ENCODE measurements at regions not wholly inside any gene's neighbourhood (a gene's known extent, or its start where the extent isn't known, plus 50 kb on each side); places are given as distances from the start of the nearest gene placed in this dataset.

DNA sequence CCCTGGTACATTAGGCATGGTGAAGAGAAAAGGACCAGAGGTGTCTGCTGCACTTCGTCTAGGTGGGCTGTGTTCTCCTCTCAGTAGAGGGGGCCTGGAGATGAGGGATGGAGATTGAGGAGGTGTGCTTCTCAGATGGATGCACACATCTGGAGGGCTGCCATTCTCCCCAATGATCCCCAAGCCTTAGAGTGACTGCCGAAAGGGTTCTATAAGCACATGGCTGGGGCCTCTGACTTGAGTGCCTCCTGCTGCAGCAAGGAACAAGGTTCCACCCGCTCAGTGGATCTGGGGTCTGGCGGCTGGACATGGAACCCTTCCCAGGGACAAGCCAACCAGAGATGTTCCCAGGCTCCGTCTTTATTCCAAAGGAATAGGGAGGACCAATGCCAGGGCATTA, 66.8 kb downstream of the CPN2 start:
- DNase-seq, result no peak
- intact Hi-C loops (cut with micrococcal nuclease; ENCODE audit: unreplicated experiment), result no loop called here
- ChIA-PET CTCF (no interaction called here), POLR2A (no interaction called here)
- Histone ChIP-seq H3K4me3 (ENCODE audit: low read depth, low read length) (no peak overlapping the region), H3K4me1 (no peaks in the 10 kb centered on the region), H3K27me3 (replicated peaks; ENCODE audit: control insufficient read depth, insufficient read depth, low read length) (no peaks in the 10 kb centered on the region), H3K9me3 (no peaks in the 10 kb centered on the region), H3K36me3 (ENCODE audit: control insufficient read depth, insufficient read depth, low read length) (no peaks in the 10 kb centered on the region)
- Mint-ChIP-seq H3K27ac (ENCODE audit: unreplicated experiment) (no peak overlapping the region), H3K36me3 (ENCODE audit: insufficient read depth, unreplicated experiment) (no peaks in the 10 kb centered on the region), H3K4me3 (ENCODE audit: unreplicated experiment) (no peak overlapping the region), H3K27me3 (ENCODE audit: insufficient read depth, unreplicated experiment) (no peaks in the 10 kb centered on the region), H3K9me3 (ENCODE audit: unreplicated experiment) (peaks cover 8% of the 10 kb centered on the region), H3K4me1 (ENCODE audit: low read depth, unreplicated experiment) (no peaks in the 10 kb centered on the region)
- BruUV-seq (replicated peaks), result no TSS peak
- TF ChIP-seq, protein P1, sequence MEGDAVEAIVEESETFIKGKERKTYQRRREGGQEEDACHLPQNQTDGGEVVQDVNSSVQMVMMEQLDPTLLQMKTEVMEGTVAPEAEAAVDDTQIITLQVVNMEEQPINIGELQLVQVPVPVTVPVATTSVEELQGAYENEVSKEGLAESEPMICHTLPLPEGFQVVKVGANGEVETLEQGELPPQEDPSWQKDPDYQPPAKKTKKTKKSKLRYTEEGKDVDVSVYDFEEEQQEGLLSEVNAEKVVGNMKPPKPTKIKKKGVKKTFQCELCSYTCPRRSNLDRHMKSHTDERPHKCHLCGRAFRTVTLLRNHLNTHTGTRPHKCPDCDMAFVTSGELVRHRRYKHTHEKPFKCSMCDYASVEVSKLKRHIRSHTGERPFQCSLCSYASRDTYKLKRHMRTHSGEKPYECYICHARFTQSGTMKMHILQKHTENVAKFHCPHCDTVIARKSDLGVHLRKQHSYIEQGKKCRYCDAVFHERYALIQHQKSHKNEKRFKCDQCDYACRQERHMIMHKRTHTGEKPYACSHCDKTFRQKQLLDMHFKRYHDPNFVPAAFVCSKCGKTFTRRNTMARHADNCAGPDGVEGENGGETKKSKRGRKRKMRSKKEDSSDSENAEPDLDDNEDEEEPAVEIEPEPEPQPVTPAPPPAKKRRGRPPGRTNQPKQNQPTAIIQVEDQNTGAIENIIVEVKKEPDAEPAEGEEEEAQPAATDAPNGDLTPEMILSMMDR (IDR thresholded peaks at IDR 0.05; ENCODE audit: insufficient read depth in 1 of 2, low read depth in 1 of 2, low read length in 1 of 2, severe bottlenecking in 1 of 2, unreplicated experiment in 1 of 2), result no peak

DNA sequence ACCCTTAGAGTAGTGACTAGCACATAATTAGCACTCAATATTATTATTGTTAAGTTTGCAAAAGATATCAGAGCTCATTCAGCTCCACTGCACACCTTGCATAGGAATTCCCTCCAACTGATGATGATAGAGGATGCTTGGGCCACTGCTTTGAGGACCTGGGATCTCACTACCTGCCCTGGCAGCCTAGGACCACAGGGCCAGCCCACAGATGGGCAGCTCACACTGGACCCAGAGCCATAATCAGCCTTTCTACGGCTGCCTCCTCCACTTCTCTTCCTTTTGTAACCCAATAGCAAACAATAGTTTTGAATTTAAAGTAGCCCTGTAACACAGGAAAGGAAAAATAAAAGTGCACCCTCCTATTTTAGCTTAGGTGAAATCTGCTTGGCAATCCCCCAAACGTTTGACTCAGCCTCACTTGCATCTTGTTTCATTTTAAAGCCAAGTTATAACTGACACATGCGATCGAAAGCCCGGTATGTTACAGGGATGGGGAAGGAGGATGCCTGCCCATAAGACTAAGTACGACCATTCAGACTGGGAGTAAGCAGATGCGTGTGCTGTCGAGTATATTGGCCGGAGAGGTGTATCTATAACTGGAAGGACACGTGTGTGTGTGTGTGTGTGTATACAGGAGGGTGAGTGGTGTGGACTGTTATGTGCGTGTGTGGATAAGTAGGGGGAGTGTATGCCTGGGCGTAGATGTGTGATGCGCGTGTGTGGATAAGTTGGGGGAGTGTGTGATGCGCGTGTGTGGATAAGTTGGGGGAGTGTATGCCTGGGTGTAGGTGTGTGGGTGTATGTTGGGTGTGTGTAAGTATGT, 65.9 kb downstream of the CPN2 start:
- TF ChIP-seq, protein P1 (IDR thresholded peaks at IDR 0.05; ENCODE audit: insufficient read depth in 1 of 2, low read depth in 1 of 2, low read length in 1 of 2, severe bottlenecking in 1 of 2, unreplicated experiment in 1 of 2), result no peak
- H3K4me1 ChIP-seq, result no peaks in the 10 kb centered on the region
- BruUV-seq (replicated peaks), result no TSS peak
- no peak overlapping the region for H3K4me3 ChIP-seq (ENCODE audit: low read depth, low read length)
- DNase-seq, result no peak
- POLR2A ChIA-PET, result no interaction called here
- intact Hi-C loops (cut with micrococcal nuclease; ENCODE audit: unreplicated experiment), result no loop called here
- H3K27ac Mint-ChIP-seq (ENCODE audit: unreplicated experiment), result no peak overlapping the region
- H3K27me3 Mint-ChIP-seq (ENCODE audit: insufficient read depth, unreplicated experiment), result no peaks in the 10 kb centered on the region
- H3K9me3 ChIP-seq, result no peaks in the 10 kb centered on the region
- no peak overlapping the region for H3K4me3 Mint-ChIP-seq (ENCODE audit: unreplicated experiment)
- H3K9me3 Mint-ChIP-seq (ENCODE audit: unreplicated experiment), result peaks cover 16% of the 10 kb centered on the region
- no peaks in the 10 kb centered on the region for H3K36me3 ChIP-seq (ENCODE audit: control insufficient read depth, insufficient read depth, low read length)
- CTCF ChIA-PET, result no interaction called here
- H3K27me3 ChIP-seq (replicated peaks; ENCODE audit: control insufficient read depth, insufficient read depth, low read length), result no peaks in the 10 kb centered on the region
- no peaks in the 10 kb centered on the region for H3K4me1 Mint-ChIP-seq (ENCODE audit: low read depth, unreplicated experiment)
- H3K36me3 Mint-ChIP-seq (ENCODE audit: insufficient read depth, unreplicated experiment), result no peaks in the 10 kb centered on the region

DNA sequence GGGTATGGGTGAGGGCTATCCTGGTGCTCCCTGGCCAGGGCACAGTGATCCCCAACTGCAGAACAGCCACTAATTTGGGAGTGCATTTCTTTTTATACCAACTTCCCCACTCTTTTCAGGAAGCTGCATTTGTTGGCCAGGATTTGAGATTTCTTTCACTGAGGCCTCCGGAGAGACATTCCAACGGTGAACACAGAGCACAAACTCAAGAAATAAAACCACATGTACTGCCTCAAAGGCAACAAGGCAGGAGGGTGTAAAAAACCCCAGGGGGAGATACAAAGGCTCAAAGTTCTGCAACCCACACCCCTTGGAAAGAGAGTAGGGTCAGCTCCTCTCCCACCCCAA, 65.3 kb downstream of the CPN2 start:
- Mint-ChIP-seq H3K27ac (ENCODE audit: unreplicated experiment) (no peak overlapping the region), H3K4me1 (ENCODE audit: low read depth, unreplicated experiment) (no peaks in the 10 kb centered on the region), H3K4me3 (ENCODE audit: unreplicated experiment) (no peak overlapping the region), H3K27me3 (ENCODE audit: insufficient read depth, unreplicated experiment) (no peaks in the 10 kb centered on the region), H3K36me3 (ENCODE audit: insufficient read depth, unreplicated experiment) (no peaks in the 10 kb centered on the region), H3K9me3 (ENCODE audit: unreplicated experiment) (peaks cover 20% of the 10 kb centered on the region)
- H3K9me3 ChIP-seq, result peaks cover 3% of the 10 kb centered on the region; the same call in 1 of the 2 replicates
- no peaks in the 10 kb centered on the region for H3K4me1 ChIP-seq
- POLR2A ChIA-PET, result no interaction called here
- no peak for DNase-seq
- intact Hi-C loops (cut with micrococcal nuclease; ENCODE audit: unreplicated experiment), result no loop called here
- H3K36me3 ChIP-seq (ENCODE audit: control insufficient read depth, insufficient read depth, low read length), result no peaks in the 10 kb centered on the region
- TF ChIP-seq, protein P1 (IDR thresholded peaks at IDR 0.05; ENCODE audit: insufficient read depth in 1 of 2, low read depth in 1 of 2, low read length in 1 of 2, severe bottlenecking in 1 of 2, unreplicated experiment in 1 of 2), result no peak
- CTCF ChIA-PET, result no interaction called here
- no peaks in the 10 kb centered on the region for H3K27me3 ChIP-seq (replicated peaks; ENCODE audit: control insufficient read depth, insufficient read depth, low read length)
- no TSS peak for BruUV-seq (replicated peaks)
- no peak overlapping the region for H3K4me3 ChIP-seq (ENCODE audit: low read depth, low read length)

Data from Caco-2 (cell line).